Breast epithelium (tissue), 3 donors: ENCODE measurements at regions not wholly inside any gene's neighbourhood (a gene's known extent, or its start where the extent isn't known, plus 50 kb on each side); places are given as distances from the start of the nearest gene placed in this dataset.

Experiments used
- POLR2A ChIP-seq: fragments of 450-650 bp; IDR thresholded peaks from one replicate; pipeline ENCODE4 v1.6.1; 2016; ENCODE audit warnings: antibody characterized with exemption, mild to moderate bottlenecking, moderate library complexity
- TF ChIP-seq, protein P1 (sequence below), 3 donors: fragments of 450-650 bp; IDR thresholded peaks; one replicate each; pipeline ENCODE4 v1.5.1; 2016 to 2017; ENCODE audit warnings: antibody characterized with exemption in 3 of 3, mild to moderate bottlenecking in 3 of 3, moderate library complexity in 3 of 3

DNA sequence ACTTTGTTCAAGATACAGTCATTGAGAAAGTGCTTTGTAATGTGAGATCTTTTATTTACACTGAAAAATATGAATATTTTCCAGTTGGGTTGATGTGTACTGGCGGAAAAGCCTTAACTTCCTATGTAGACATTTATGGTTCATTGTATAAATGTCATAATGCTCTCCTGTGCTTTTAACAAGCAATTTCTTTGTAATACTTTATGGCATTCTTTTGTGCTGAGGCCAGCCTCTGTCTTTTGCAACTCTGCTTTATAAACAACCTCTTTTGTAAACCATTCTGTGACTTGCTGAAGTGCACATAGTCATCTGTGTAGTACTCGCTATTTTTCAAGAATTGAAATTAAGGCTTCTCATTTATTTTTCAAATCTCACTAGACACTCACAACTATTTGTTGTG is 291.2 kb downstream of the CDH11 start:
- TF ChIP-seq, protein P1, sequence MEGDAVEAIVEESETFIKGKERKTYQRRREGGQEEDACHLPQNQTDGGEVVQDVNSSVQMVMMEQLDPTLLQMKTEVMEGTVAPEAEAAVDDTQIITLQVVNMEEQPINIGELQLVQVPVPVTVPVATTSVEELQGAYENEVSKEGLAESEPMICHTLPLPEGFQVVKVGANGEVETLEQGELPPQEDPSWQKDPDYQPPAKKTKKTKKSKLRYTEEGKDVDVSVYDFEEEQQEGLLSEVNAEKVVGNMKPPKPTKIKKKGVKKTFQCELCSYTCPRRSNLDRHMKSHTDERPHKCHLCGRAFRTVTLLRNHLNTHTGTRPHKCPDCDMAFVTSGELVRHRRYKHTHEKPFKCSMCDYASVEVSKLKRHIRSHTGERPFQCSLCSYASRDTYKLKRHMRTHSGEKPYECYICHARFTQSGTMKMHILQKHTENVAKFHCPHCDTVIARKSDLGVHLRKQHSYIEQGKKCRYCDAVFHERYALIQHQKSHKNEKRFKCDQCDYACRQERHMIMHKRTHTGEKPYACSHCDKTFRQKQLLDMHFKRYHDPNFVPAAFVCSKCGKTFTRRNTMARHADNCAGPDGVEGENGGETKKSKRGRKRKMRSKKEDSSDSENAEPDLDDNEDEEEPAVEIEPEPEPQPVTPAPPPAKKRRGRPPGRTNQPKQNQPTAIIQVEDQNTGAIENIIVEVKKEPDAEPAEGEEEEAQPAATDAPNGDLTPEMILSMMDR (IDR thresholded peaks at IDR 0.05) = no peak
- no peak for TF ChIP-seq POLR2A
